Smooth muscle cell (in vitro differentiated cells): ENCODE measurements at regions not wholly inside any gene's neighbourhood (a gene's known extent, or its start where the extent isn't known, plus 50 kb on each side); places are given as distances from the start of the nearest gene placed in this dataset.

Source experiments
- DNase-seq: peaks from one replicate; lab custom pipeline; 2025; ENCODE audit not compliant: unreplicated experiment; lab: John Stamatoyannopoulos, UW
- H2AFZ ChIP-seq: fragments of 200-600 bp; sonication (generic); 2 replicates; pipeline ENCODE4 v1.6.0; 2016; ENCODE audit warnings: antibody characterized with exemption, low read depth, mild to moderate bottlenecking
- H3F3A ChIP-seq: fragments of 200-600 bp; sonication (generic); 2 replicates; pipeline ENCODE4 v1.6.0; 2017; ENCODE audit warnings: antibody characterized with exemption, low read depth
- H3K27ac ChIP-seq: fragments of 200-600 bp; sonication (generic); 2 replicates; pipeline ENCODE4 v1.5.1; 2016; ENCODE audit warnings: low read depth, mild to moderate bottlenecking
- H3K27me3 ChIP-seq: fragments of 200-600 bp; sonication (generic); 2 replicates; pipeline ENCODE4 v1.6.1; 2016; ENCODE audit warnings: low read depth, mild to moderate bottlenecking
- H3K36me3 ChIP-seq: fragments of 200-600 bp; sonication (generic); 2 replicates; pipeline ENCODE4 v1.5.1; 2016; ENCODE audit warnings: low read depth
- H3K4me1 ChIP-seq: fragments of 200-600 bp; sonication (generic); 2 replicates; pipeline ENCODE4 v1.5.1; 2016; ENCODE audit warnings: low read depth
- H3K4me2 ChIP-seq: fragments of 200-600 bp; sonication (generic); 2 replicates; pipeline ENCODE4 v1.6.0; 2016; ENCODE audit warnings: mild to moderate bottlenecking
- H3K4me3 ChIP-seq: fragments of 200-600 bp; sonication (generic); 2 replicates; pipeline ENCODE4 v1.5.1; 2016; ENCODE audit warnings: mild to moderate bottlenecking
- H3K79me2 ChIP-seq: fragments of 200-600 bp; sonication (generic); 2 replicates; pipeline ENCODE4 v1.6.0; 2016; ENCODE audit warnings: low read depth, mild to moderate bottlenecking
- H3K9ac ChIP-seq: fragments of 200-600 bp; sonication (generic); 2 replicates; pipeline ENCODE4 v1.6.0; 2016; ENCODE audit warnings: low read depth
- H3K9me3 ChIP-seq: fragments of 200-600 bp; sonication (generic); replicated peaks from 2 replicates; pipeline ENCODE4 v1.5.1; 2016; ENCODE audit warnings: low read depth
- H4K20me1 ChIP-seq: fragments of 200-600 bp; sonication (generic); 2 replicates; pipeline ENCODE4 v1.6.0; 2016; ENCODE audit warnings: low read depth
- WGBS: methylation state at CpG from one replicate; pipeline ENCODE4 v1.1.7; 2016; ENCODE audit warnings: low lambda C conversion rate; 5-methylcytosine and 5-hydroxymethylcytosine counted together
- TF ChIP-seq, protein P1 (sequence below): fragments of 200-600 bp; sonication (generic); IDR thresholded peaks from 2 replicates; pipeline ENCODE4 v1.5.1; 2017; ENCODE audit warnings: borderline replicate concordance, mild to moderate bottlenecking, antibody characterized with exemption; ENCODE audit not compliant: insufficient read depth, poor library complexity, severe bottlenecking

DNA sequence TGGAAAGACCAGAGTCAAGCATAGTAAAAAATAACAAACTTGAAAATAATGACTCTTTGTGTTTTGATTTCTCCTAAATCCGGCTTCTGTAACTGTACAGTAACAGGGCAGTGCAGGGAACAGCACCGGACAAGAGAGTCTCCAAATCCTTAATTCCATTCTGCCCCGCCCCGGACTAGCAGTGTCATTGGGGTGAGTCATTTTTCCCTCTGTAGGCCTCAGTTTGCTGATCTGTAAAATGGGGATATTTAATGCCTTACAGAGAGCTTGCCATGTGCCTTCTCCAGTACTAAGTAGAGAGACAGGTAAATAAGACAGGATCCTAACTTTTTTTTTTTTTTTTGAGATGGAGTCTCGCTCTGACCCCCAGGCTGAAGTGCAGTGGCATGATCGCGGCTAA is 83.6 kb upstream of the TBC1D3K start:
- no peak overlapping the region for H3K4me3 ChIP-seq
- WGBS: 96% methylated on average over 7 of the region's 7 CpGs
- H3K9me3 ChIP-seq: no peaks in the 10 kb centered on the region
- no peaks in the 10 kb centered on the region for H3K4me1 ChIP-seq
- H3K4me2 ChIP-seq: no peak overlapping the region
- H3F3A ChIP-seq: no peaks in the 10 kb centered on the region
- no peak overlapping the region for H2AFZ ChIP-seq
- no peaks in the 10 kb centered on the region for H3K79me2 ChIP-seq
- no peak overlapping the region for H3K9ac ChIP-seq
- DNase-seq: no peak
- no peaks in the 10 kb centered on the region for H4K20me1 ChIP-seq
- TF ChIP-seq, protein P1, sequence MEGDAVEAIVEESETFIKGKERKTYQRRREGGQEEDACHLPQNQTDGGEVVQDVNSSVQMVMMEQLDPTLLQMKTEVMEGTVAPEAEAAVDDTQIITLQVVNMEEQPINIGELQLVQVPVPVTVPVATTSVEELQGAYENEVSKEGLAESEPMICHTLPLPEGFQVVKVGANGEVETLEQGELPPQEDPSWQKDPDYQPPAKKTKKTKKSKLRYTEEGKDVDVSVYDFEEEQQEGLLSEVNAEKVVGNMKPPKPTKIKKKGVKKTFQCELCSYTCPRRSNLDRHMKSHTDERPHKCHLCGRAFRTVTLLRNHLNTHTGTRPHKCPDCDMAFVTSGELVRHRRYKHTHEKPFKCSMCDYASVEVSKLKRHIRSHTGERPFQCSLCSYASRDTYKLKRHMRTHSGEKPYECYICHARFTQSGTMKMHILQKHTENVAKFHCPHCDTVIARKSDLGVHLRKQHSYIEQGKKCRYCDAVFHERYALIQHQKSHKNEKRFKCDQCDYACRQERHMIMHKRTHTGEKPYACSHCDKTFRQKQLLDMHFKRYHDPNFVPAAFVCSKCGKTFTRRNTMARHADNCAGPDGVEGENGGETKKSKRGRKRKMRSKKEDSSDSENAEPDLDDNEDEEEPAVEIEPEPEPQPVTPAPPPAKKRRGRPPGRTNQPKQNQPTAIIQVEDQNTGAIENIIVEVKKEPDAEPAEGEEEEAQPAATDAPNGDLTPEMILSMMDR: no peak
- no peaks in the 10 kb centered on the region for H3K36me3 ChIP-seq
- peaks cover 3% of the 10 kb centered on the region for H3K27me3 ChIP-seq
- no peak overlapping the region for H3K27ac ChIP-seq

DNA sequence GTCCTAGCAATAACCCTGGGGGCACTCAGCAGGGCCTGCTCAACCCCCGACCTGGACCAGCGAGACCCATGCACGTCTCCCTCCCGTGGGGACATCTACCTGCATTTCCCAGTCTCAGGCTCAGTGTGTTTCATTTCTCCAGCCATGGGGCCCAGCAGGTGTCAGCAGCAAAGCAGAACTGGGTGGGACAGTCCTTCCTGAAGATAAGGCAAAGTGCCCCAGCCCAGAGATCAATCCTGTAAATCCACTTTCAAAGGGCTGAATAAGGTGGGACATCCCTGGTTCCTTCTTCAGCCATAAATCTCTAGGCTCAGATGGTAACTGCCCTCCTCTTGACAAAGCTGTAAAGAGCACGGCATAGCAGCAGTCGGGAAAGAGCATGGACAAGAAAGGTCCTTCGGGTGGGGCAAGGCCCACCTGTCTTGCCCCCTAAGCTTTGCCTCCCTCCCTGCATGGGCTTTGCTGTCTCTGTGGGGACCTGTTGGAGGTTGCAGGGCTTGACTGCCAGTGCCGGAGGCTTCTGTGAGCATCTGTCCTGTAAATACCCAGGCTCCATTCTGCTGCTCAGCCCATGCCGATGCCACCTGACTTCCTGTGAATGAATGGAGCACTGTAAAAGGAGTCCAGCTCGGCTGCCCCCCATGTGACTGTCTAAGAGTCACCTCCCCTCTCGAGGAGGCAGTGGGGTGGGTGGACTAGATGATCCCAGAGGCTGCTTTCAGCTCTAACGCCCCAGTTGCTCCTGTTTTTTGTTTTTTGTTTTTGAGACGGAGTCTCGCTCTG is 84.8 kb upstream of the TBC1D3K start:
- H3K4me1 ChIP-seq: no peaks in the 10 kb centered on the region
- no peaks in the 10 kb centered on the region for H3F3A ChIP-seq
- H4K20me1 ChIP-seq: no peaks in the 10 kb centered on the region
- no peaks in the 10 kb centered on the region for H3K36me3 ChIP-seq
- H3K9ac ChIP-seq: no peak overlapping the region
- no peaks in the 10 kb centered on the region for H3K9me3 ChIP-seq
- no peak overlapping the region for H3K4me2 ChIP-seq
- TF ChIP-seq, protein P1: no peak
- peaks cover 3% of the 10 kb centered on the region for H3K27me3 ChIP-seq
- H3K27ac ChIP-seq: no peak overlapping the region
- H3K79me2 ChIP-seq: no peaks in the 10 kb centered on the region
- 93% methylated on average over 14 of the region's 14 CpGs for WGBS
- no peak for DNase-seq
- H3K4me3 ChIP-seq: no peak overlapping the region
- H2AFZ ChIP-seq: no peak overlapping the region

DNA sequence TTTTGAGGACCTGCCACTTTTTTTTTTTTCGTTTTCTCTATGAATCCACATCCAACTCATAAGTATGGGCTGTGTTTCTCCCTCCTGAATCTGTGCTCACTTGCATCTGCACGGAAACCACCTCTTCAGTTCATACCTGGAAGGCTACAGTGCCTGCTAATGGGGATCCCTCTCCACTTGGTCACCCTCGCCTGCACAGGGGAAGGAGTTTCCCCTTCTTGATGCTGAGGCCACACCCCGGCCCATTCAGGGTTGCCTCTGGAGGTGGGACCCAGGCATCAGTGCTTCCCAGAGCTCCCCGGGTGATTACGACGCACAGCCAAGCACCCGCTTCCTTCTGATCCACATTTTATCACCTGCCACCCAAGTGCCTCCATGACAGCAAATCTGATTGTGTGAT is 85.9 kb upstream of the TBC1D3K start:
- H4K20me1 ChIP-seq: no peaks in the 10 kb centered on the region
- H3K36me3 ChIP-seq: no peaks in the 10 kb centered on the region
- TF ChIP-seq, protein P1: no peak
- H3K27me3 ChIP-seq: no peaks in the 10 kb centered on the region
- H3K4me3 ChIP-seq: no peak overlapping the region
- H3K79me2 ChIP-seq: no peaks in the 10 kb centered on the region
- no peak for DNase-seq
- no peak overlapping the region for H3K9ac ChIP-seq
- 93% methylated on average over 8 of the region's 8 CpGs for WGBS
- no peaks in the 10 kb centered on the region for H3K4me1 ChIP-seq
- H3F3A ChIP-seq: no peaks in the 10 kb centered on the region
- H2AFZ ChIP-seq: no peak overlapping the region
- no peak overlapping the region for H3K4me2 ChIP-seq
- H3K9me3 ChIP-seq: no peaks in the 10 kb centered on the region
- H3K27ac ChIP-seq: no peak overlapping the region

DNA sequence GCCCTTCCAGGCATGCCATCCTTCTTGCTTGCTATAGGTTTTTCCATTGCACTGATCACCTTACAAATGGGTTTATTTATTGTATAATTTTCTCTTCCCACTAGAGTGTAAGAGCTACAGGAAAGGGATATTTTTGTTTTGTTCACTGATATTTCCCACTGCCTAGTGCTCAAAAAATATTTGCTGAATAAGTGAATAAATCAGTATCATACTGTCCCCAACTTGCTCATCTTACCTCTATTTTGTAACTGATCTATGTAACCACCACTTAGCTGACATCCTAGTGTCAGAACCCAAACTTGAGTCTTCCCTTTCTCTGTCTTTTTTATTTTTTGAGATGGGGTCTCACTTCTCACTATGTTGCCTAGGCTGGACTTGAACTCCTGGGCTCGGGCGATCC is 87.6 kb upstream of the TBC1D3K start:
- Histone ChIP-seq H3K9me3 (no peaks in the 10 kb centered on the region), H4K20me1 (no peaks in the 10 kb centered on the region), H2AFZ (no peak overlapping the region), H3K36me3 (no peaks in the 10 kb centered on the region), H3K4me1 (no peaks in the 10 kb centered on the region), H3K27ac (no peak overlapping the region), H3K9ac (no peak overlapping the region), H3K4me3 (no peak overlapping the region), H3K27me3 (no peaks in the 10 kb centered on the region), H3K79me2 (no peaks in the 10 kb centered on the region), H3K4me2 (no peak overlapping the region), H3F3A (no peaks in the 10 kb centered on the region)
- 98% methylated on average over 2 of the region's 2 CpGs for WGBS
- TF ChIP-seq, protein P1: no peak
- DNase-seq: no peak
